Smooth muscle cell (in vitro differentiated cells): ENCODE measurements at regions not wholly inside any gene's neighbourhood (a gene's known extent, or its start where the extent isn't known, plus 50 kb on each side); places are given as distances from the start of the nearest gene placed in this dataset.
"Not testable (repeated sequence)": the region's sequence is repeated elsewhere in the genome, so short reads cannot be mapped to it uniquely, and the experiment has no call there.

Experiments
- DNase-seq: peaks from one replicate; lab custom pipeline; 2025; ENCODE audit not compliant: unreplicated experiment; lab: John Stamatoyannopoulos, UW
- H2AFZ ChIP-seq: fragments of 200-600 bp; sonication (generic); 2 replicates; pipeline ENCODE4 v1.6.0; 2016; ENCODE audit warnings: antibody characterized with exemption, low read depth, mild to moderate bottlenecking
- H3F3A ChIP-seq: fragments of 200-600 bp; sonication (generic); 2 replicates; pipeline ENCODE4 v1.6.0; 2017; ENCODE audit warnings: antibody characterized with exemption, low read depth
- H3K27ac ChIP-seq: fragments of 200-600 bp; sonication (generic); 2 replicates; pipeline ENCODE4 v1.5.1; 2016; ENCODE audit warnings: low read depth, mild to moderate bottlenecking
- H3K27me3 ChIP-seq: fragments of 200-600 bp; sonication (generic); 2 replicates; pipeline ENCODE4 v1.6.1; 2016; ENCODE audit warnings: low read depth, mild to moderate bottlenecking
- H3K36me3 ChIP-seq: fragments of 200-600 bp; sonication (generic); 2 replicates; pipeline ENCODE4 v1.5.1; 2016; ENCODE audit warnings: low read depth
- H3K4me1 ChIP-seq: fragments of 200-600 bp; sonication (generic); 2 replicates; pipeline ENCODE4 v1.5.1; 2016; ENCODE audit warnings: low read depth
- H3K4me2 ChIP-seq: fragments of 200-600 bp; sonication (generic); 2 replicates; pipeline ENCODE4 v1.6.0; 2016; ENCODE audit warnings: mild to moderate bottlenecking
- H3K4me3 ChIP-seq: fragments of 200-600 bp; sonication (generic); 2 replicates; pipeline ENCODE4 v1.5.1; 2016; ENCODE audit warnings: mild to moderate bottlenecking
- H3K79me2 ChIP-seq: fragments of 200-600 bp; sonication (generic); 2 replicates; pipeline ENCODE4 v1.6.0; 2016; ENCODE audit warnings: low read depth, mild to moderate bottlenecking
- H3K9ac ChIP-seq: fragments of 200-600 bp; sonication (generic); 2 replicates; pipeline ENCODE4 v1.6.0; 2016; ENCODE audit warnings: low read depth
- H3K9me3 ChIP-seq: fragments of 200-600 bp; sonication (generic); replicated peaks from 2 replicates; pipeline ENCODE4 v1.5.1; 2016; ENCODE audit warnings: low read depth
- H4K20me1 ChIP-seq: fragments of 200-600 bp; sonication (generic); 2 replicates; pipeline ENCODE4 v1.6.0; 2016; ENCODE audit warnings: low read depth
- CTCF ChIP-seq: fragments of 200-600 bp; sonication (generic); IDR thresholded peaks from 2 replicates; pipeline ENCODE4 v1.5.1; 2017; ENCODE audit warnings: borderline replicate concordance, mild to moderate bottlenecking, antibody characterized with exemption; ENCODE audit not compliant: insufficient read depth, poor library complexity, severe bottlenecking
- WGBS: methylation state at CpG from one replicate; pipeline ENCODE4 v1.1.7; 2016; ENCODE audit warnings: low lambda C conversion rate; 5-methylcytosine and 5-hydroxymethylcytosine counted together

GRCh38 chr6:126983779-126984178 lies 134.7 kb upstream of the RSPO3 start:
- Histone ChIP-seq H3K4me2 (no peak overlapping the region), H3K4me1 (no peaks in the 10 kb centered on the region), H4K20me1 (no peaks in the 10 kb centered on the region), H3F3A (no peaks in the 10 kb centered on the region), H3K9ac (no peak overlapping the region), H3K27me3 (no peaks in the 10 kb centered on the region), H3K27ac (no peak overlapping the region), H3K79me2 (no peaks in the 10 kb centered on the region), H3K36me3 (no peaks in the 10 kb centered on the region), H3K9me3 (no peaks in the 10 kb centered on the region), H2AFZ (no peak overlapping the region), H3K4me3 (no peak overlapping the region)
- 65% methylated on average over 4 of the region's 4 CpGs for WGBS
- TF ChIP-seq CTCF = no peak
- no peak for DNase-seq

- H2AFZ ChIP-seq, H4K20me1 ChIP-seq, H3F3A ChIP-seq, H3K79me2 ChIP-seq, H3K36me3 ChIP-seq, H3K9me3 ChIP-seq, DNase-seq, H3K4me2 ChIP-seq, H3K27me3 ChIP-seq, H3K4me1 ChIP-seq, H3K27ac ChIP-seq, H3K4me3 ChIP-seq, H3K9ac ChIP-seq: not testable (repeated sequence)
- WGBS = 94% methylated on average over 1 of the region's 1 CpG
Observed at GRCh38 chr6:126988125-126988524, 130.3 kb upstream of the RSPO3 start.

GRCh38 chr6:127000631-127001030 lies 117.8 kb upstream of the RSPO3 start:
- H3K27me3 ChIP-seq = no peaks in the 10 kb centered on the region
- no peak overlapping the region for H3K27ac ChIP-seq
- no peaks in the 10 kb centered on the region for H3K4me1 ChIP-seq
- H3K4me2 ChIP-seq = no peak overlapping the region
- H3K79me2 ChIP-seq = no peaks in the 10 kb centered on the region
- no peak overlapping the region for H3K4me3 ChIP-seq
- WGBS = 96% methylated on average over 6 of the region's 6 CpGs
- TF ChIP-seq CTCF = no peak
- H3F3A ChIP-seq = no peaks in the 10 kb centered on the region
- no peaks in the 10 kb centered on the region for H4K20me1 ChIP-seq
- H3K9me3 ChIP-seq = no peaks in the 10 kb centered on the region
- no peaks in the 10 kb centered on the region for H3K36me3 ChIP-seq
- H2AFZ ChIP-seq = no peak overlapping the region
- no peak overlapping the region for H3K9ac ChIP-seq
- no peak for DNase-seq

GRCh38 chr6:127013865-127014264 lies 104.6 kb upstream of the RSPO3 start:
- Histone ChIP-seq H3K27ac (no peak overlapping the region), H2AFZ (no peak overlapping the region), H3K36me3 (no peaks in the 10 kb centered on the region), H3K4me3 (no peak overlapping the region), H3F3A (no peaks in the 10 kb centered on the region), H4K20me1 (no peaks in the 10 kb centered on the region), H3K4me1 (no peaks in the 10 kb centered on the region), H3K9me3 (no peaks in the 10 kb centered on the region), H3K27me3 (no peaks in the 10 kb centered on the region), H3K79me2 (no peaks in the 10 kb centered on the region), H3K4me2 (no peak overlapping the region), H3K9ac (no peak overlapping the region)
- DNase-seq = no peak
- TF ChIP-seq CTCF = no peak
- 95% methylated on average over 3 of the region's 3 CpGs for WGBS
